ENCODE measurements at regions not wholly inside any gene's neighbourhood (a gene's known extent, or its start where the extent isn't known, plus 50 kb on each side); places are given as distances from the start of the nearest gene placed in this dataset.

DNA sequence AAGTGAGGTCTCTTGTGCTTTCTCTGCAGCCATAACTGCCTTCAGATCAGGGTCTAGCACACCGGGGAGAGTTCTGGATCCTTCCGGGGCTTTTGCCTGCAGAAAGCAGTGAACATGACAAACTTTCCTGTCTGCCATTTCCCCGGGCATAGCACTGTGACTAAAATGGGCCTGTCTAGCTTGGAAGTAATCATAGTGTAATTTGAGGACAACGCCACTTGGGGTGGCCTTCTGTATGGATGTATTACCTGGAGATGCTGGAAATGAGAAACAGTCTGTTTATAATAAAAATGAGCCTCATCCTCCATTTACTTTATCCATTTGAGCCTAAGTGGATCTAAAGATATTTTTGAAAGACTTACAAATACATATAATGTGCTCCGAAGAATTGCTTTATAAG is 453.7 kb downstream of the VRK1 start:
- no peak for DNase-seq (ENCODE audit: low read depth, low spot score)
- H3K4me1 ChIP-seq (ENCODE audit: insufficient read depth, insufficient read length) = no peaks in the 10 kb centered on the region
- no peaks in the 10 kb centered on the region for H3K27me3 ChIP-seq (ENCODE audit: insufficient read depth, insufficient read length)
- no peaks in the 10 kb centered on the region for H3K36me3 ChIP-seq (ENCODE audit: insufficient read depth, insufficient read length, low read length)
- no peak overlapping the region for H3K4me3 ChIP-seq (ENCODE audit: insufficient read length, low read depth)
- no peaks in the 10 kb centered on the region for H3K9me3 ChIP-seq (ENCODE audit: insufficient read depth, low read length)
- no peak overlapping the region for H3K9ac ChIP-seq (ENCODE audit: insufficient read length, low read depth)
- no peak for TF ChIP-seq SUZ12 (IDR thresholded peaks at IDR 0.05; ENCODE audit: extremely low read depth, insufficient read depth, insufficient read length)
- TF ChIP-seq YY1 (IDR thresholded peaks at IDR 0.05; ENCODE audit: insufficient read depth, insufficient read length) = no peak
- TF ChIP-seq ZNF274 (IDR thresholded peaks at IDR 0.05; ENCODE audit: low read depth, low read length) = no peak

DNA sequence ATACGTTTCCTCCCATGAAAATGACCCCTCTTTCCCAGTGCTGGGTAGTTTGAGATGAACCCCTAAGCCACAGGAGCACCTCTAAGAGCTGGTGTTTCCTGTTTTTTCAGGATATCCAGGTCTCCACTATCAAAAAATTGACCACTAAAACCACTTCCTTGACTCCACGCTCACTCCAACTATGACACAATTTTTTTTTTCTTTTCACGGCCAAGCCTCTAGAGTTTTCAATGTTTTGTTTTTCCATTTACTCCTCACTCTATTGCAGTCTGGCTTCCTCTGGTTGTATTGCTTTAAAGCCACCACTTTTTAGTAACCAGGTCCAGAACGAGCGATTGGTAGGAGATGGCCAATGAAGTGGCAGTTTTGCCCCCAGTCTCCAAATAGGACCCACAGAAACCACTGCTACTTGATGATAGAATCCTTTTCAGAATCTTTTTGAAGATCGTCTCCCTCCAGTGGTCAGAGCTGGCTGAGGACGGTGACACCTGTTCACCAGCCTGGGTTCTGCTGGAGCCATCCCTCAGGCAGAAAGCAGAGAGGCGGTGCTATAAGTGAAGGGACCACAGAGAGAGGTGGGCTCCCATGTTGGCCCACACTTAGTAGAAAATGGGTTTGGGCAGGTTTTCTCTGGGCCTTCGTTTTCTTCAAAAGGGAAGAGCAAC is 454.4 kb downstream of the VRK1 start:
- H3K4me1 ChIP-seq (ENCODE audit: insufficient read depth, insufficient read length) = no peaks in the 10 kb centered on the region
- no peak overlapping the region for H3K4me3 ChIP-seq (ENCODE audit: insufficient read length, low read depth)
- H3K27me3 ChIP-seq (ENCODE audit: insufficient read depth, insufficient read length) = no peaks in the 10 kb centered on the region
- no peak overlapping the region for H3K9ac ChIP-seq (ENCODE audit: insufficient read length, low read depth)
- no peaks in the 10 kb centered on the region for H3K9me3 ChIP-seq (ENCODE audit: insufficient read depth, low read length)
- no peaks in the 10 kb centered on the region for H3K36me3 ChIP-seq (ENCODE audit: insufficient read depth, insufficient read length, low read length)
- TF ChIP-seq YY1 (IDR thresholded peaks at IDR 0.05; ENCODE audit: insufficient read depth, insufficient read length) = no peak
- no peak for TF ChIP-seq ZNF274 (IDR thresholded peaks at IDR 0.05; ENCODE audit: low read depth, low read length)
- TF ChIP-seq SUZ12 (IDR thresholded peaks at IDR 0.05; ENCODE audit: extremely low read depth, insufficient read depth, insufficient read length) = no peak
- peak; percentile 1 for DNase-seq (ENCODE audit: low read depth, low spot score)

DNA sequence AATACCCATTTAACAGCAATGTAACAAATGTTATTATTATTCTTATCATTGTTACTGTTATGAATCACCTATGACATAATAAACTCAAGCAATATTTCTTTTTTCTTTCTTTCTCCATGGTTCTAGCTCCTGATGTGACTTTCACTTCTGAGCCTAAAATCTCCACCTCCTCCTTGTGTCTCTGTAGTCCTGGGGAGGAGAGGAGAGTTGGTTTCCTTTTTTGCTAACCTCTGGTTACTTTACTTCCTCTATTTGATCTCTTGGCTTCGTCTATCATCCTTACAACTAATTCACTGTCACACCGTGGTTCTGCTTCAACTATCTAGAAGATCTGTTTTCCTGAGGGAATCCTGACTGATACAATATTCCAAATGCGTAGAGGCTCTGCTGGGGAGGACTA is 456.6 kb downstream of the VRK1 start:
- Histone ChIP-seq H3K36me3 (ENCODE audit: insufficient read depth, insufficient read length, low read length) (no peaks in the 10 kb centered on the region), H3K4me1 (ENCODE audit: insufficient read depth, insufficient read length) (no peaks in the 10 kb centered on the region), H3K4me3 (ENCODE audit: insufficient read length, low read depth) (no peak overlapping the region), H3K27me3 (ENCODE audit: insufficient read depth, insufficient read length) (no peaks in the 10 kb centered on the region), H3K9me3 (ENCODE audit: insufficient read depth, low read length) (no peaks in the 10 kb centered on the region), H3K9ac (ENCODE audit: insufficient read length, low read depth) (no peak overlapping the region)
- no peak for DNase-seq (ENCODE audit: low read depth, low spot score)
- TF ChIP-seq YY1 (IDR thresholded peaks at IDR 0.05; ENCODE audit: insufficient read depth, insufficient read length) (no peak), ZNF274 (IDR thresholded peaks at IDR 0.05; ENCODE audit: low read depth, low read length) (no peak)

DNA sequence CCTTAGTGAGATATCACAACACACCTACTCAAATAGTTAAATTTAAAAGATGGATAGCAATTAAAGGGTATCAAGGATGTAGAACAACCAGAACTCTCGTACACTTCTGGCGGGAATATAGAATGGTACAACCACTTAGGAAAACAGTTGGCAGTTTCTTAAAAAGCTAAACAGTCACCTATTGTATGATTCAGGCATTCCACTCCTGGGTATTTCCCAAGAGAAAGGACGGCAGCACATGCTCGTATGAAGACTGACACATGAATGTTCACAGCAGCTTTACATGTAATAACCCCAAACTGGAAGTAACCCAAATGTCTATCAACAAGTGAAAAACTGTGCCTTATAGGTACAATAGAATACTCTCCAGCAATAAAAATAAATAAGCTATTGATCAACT is 465.2 kb downstream of the VRK1 start:
- Histone ChIP-seq H3K4me1 (ENCODE audit: insufficient read depth, insufficient read length) (no peaks in the 10 kb centered on the region), H3K9me3 (ENCODE audit: insufficient read depth, low read length) (peaks cover 8% of the 10 kb centered on the region), H3K9ac (ENCODE audit: insufficient read length, low read depth) (no peak overlapping the region), H3K36me3 (ENCODE audit: insufficient read depth, insufficient read length, low read length) (no peaks in the 10 kb centered on the region), H3K4me3 (ENCODE audit: insufficient read length, low read depth) (no peak overlapping the region), H3K27me3 (ENCODE audit: insufficient read depth, insufficient read length) (no peaks in the 10 kb centered on the region)
- no peak for DNase-seq (ENCODE audit: low read depth, low spot score)
- TF ChIP-seq SUZ12 (IDR thresholded peaks at IDR 0.05; ENCODE audit: extremely low read depth, insufficient read depth, insufficient read length) (no peak), ZNF274 (IDR thresholded peaks at IDR 0.05; ENCODE audit: low read depth, low read length) (no peak), YY1 (IDR thresholded peaks at IDR 0.05; ENCODE audit: insufficient read depth, insufficient read length) (no peak)

DNA sequence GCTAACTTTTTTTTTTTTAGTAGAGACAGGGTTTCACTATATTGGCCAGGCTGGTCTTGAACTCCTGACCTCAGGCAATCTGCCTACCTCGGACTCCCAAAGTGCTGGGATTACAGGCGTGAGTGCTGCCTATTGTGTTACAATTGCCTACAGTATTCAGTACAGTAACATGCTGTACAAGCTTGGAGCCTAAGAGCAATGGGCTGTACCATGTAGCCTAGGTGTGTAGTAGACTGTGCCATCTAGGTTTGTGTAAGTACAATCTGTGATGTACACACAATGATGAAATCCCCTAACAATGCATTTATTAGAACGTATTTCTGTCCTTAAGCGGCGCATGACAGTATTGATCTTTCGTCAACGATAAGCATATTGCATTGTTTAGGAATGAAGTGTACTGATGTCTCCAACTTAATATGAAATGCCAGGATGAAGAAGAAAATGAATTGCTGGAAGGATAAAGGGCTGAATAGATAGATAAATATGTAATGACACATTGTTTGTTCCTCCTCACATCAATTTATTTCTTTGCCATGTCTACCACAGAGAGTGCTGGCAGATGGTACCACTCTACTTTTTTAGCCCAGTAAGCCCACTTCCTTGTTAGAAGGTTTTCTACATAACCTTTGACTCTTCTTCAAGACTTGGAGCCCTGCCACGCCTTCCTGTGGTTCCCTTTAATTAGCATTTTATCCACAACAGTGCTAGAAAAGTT is 467.5 kb downstream of the VRK1 start:
- H3K4me3 ChIP-seq (ENCODE audit: insufficient read length, low read depth) = no peak overlapping the region
- peaks cover 8% of the 10 kb centered on the region for H3K9me3 ChIP-seq (ENCODE audit: insufficient read depth, low read length)
- H3K4me1 ChIP-seq (ENCODE audit: insufficient read depth, insufficient read length) = no peaks in the 10 kb centered on the region
- no peaks in the 10 kb centered on the region for H3K27me3 ChIP-seq (ENCODE audit: insufficient read depth, insufficient read length)
- TF ChIP-seq YY1 (IDR thresholded peaks at IDR 0.05; ENCODE audit: insufficient read depth, insufficient read length) (no peak), SUZ12 (IDR thresholded peaks at IDR 0.05; ENCODE audit: extremely low read depth, insufficient read depth, insufficient read length) (no peak), ZNF274 (IDR thresholded peaks at IDR 0.05; ENCODE audit: low read depth, low read length) (no peak)
- no peak overlapping the region for H3K9ac ChIP-seq (ENCODE audit: insufficient read length, low read depth)
- no peak for DNase-seq (ENCODE audit: low read depth, low spot score)
- H3K36me3 ChIP-seq (ENCODE audit: insufficient read depth, insufficient read length, low read length) = no peaks in the 10 kb centered on the region

DNA sequence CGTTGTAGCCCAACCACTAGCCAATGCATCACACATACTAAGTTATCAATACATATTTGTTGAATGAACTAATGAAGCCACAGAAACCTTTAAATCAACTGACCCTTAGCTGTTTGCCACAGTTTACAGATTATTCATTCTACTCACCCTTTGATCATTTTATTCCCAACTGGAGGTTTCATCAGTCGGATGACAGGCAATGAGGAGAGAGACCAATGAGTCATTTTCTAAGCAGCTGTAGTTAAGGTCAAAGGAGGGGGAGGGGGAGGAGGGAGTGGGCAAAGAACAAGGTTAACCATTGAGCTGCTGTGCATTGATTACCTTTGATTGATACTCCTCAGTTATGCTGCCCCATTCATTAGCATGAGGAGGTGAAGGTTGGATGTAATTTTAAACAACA is 469.5 kb downstream of the VRK1 start:
- DNase-seq (ENCODE audit: low read depth, low spot score) = peak; percentile 46
- Histone ChIP-seq H3K36me3 (ENCODE audit: insufficient read depth, insufficient read length, low read length) (no peaks in the 10 kb centered on the region), H3K9ac (ENCODE audit: insufficient read length, low read depth) (no peak overlapping the region), H3K9me3 (ENCODE audit: insufficient read depth, low read length) (peaks cover 8% of the 10 kb centered on the region), H3K4me3 (ENCODE audit: insufficient read length, low read depth) (no peak overlapping the region), H3K4me1 (ENCODE audit: insufficient read depth, insufficient read length) (no peaks in the 10 kb centered on the region), H3K27me3 (ENCODE audit: insufficient read depth, insufficient read length) (no peaks in the 10 kb centered on the region)
- TF ChIP-seq ZNF274 (IDR thresholded peaks at IDR 0.05; ENCODE audit: low read depth, low read length) = no peak
- TF ChIP-seq SUZ12 (IDR thresholded peaks at IDR 0.05; ENCODE audit: extremely low read depth, insufficient read depth, insufficient read length) = no peak
- TF ChIP-seq YY1 (IDR thresholded peaks at IDR 0.05; ENCODE audit: insufficient read depth, insufficient read length) = no peak

DNA sequence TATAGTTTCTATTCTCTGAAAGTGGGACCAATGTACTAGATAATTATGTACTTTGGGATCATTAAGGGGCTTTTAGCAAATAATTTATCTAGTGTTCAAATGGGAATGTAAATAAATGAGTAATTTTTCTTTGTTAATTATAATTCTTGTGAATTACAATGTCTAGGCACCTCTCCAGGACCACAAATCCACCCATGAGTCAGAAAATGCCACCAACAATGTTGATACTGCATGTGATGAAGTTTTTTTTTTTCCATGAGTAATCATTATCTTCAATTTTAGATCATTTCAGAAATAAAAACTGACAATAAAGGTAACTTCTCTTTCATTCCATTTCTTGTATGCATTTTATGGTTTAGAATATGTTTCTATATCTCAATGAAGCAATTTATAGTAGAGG is 470.3 kb downstream of the VRK1 start:
- Histone ChIP-seq H3K9me3 (ENCODE audit: insufficient read depth, low read length) (peaks cover 1% of the 10 kb centered on the region), H3K4me1 (ENCODE audit: insufficient read depth, insufficient read length) (no peaks in the 10 kb centered on the region), H3K27me3 (ENCODE audit: insufficient read depth, insufficient read length) (no peaks in the 10 kb centered on the region), H3K9ac (ENCODE audit: insufficient read length, low read depth) (no peak overlapping the region), H3K36me3 (ENCODE audit: insufficient read depth, insufficient read length, low read length) (no peaks in the 10 kb centered on the region), H3K4me3 (ENCODE audit: insufficient read length, low read depth) (no peak overlapping the region)
- no peak for DNase-seq (ENCODE audit: low read depth, low spot score)
- TF ChIP-seq ZNF274 (IDR thresholded peaks at IDR 0.05; ENCODE audit: low read depth, low read length) (no peak), SUZ12 (IDR thresholded peaks at IDR 0.05; ENCODE audit: extremely low read depth, insufficient read depth, insufficient read length) (no peak), YY1 (IDR thresholded peaks at IDR 0.05; ENCODE audit: insufficient read depth, insufficient read length) (no peak)
